ENCODE measurements at regions not wholly inside any gene's neighbourhood (a gene's known extent, or its start where the extent isn't known, plus 50 kb on each side); places are given as distances from the start of the nearest gene placed in this dataset.

GRCh38 chr9:28456861-28457260, 883.6 kb upstream of the C9orf72 start:
- Histone ChIP-seq H3K36me3 (ENCODE audit: control insufficient read depth, insufficient read depth, low read length) (no peaks in the 10 kb centered on the region), H3K9ac (ENCODE audit: extremely low read depth, low read length, poor library complexity, severe bottlenecking) (no peak overlapping the region), H3K27ac (ENCODE audit: low read depth, low read length) (no peak overlapping the region), H3K27me3 (ENCODE audit: control insufficient read depth, insufficient read depth, low read length, poor library complexity, severe bottlenecking) (no peaks in the 10 kb centered on the region), H3K4me1 (ENCODE audit: control insufficient read depth, insufficient read depth, low read length) (no peaks in the 10 kb centered on the region), H3K4me3 (ENCODE audit: low read length) (no peak overlapping the region), H3K9me3 (ENCODE audit: control insufficient read depth, low read length) (no peaks in the 10 kb centered on the region)
- Mint-ChIP-seq H3K4me1 (peaks cover 5% of the 10 kb centered on the region), H3K27ac (no peak overlapping the region), H3K36me3 (ENCODE audit: low read depth) (no peaks in the 10 kb centered on the region), H3K4me3 (no peak overlapping the region), H3K9me3 (no peaks in the 10 kb centered on the region), H3K27me3 (ENCODE audit: insufficient read depth) (no peaks in the 10 kb centered on the region)
- DNase-seq: no peak
- TF ChIP-seq CTCF (conservative IDR thresholded peaks at IDR 0.05): no peak

- Histone ChIP-seq H3K9ac (ENCODE audit: extremely low read depth, low read length, poor library complexity, severe bottlenecking) (no peak overlapping the region), H3K4me3 (ENCODE audit: low read length) (no peak overlapping the region), H3K27ac (ENCODE audit: low read depth, low read length) (no peak overlapping the region), H3K36me3 (ENCODE audit: control insufficient read depth, insufficient read depth, low read length) (no peaks in the 10 kb centered on the region), H3K9me3 (ENCODE audit: control insufficient read depth, low read length) (peaks cover 6% of the 10 kb centered on the region), H3K4me1 (ENCODE audit: control insufficient read depth, insufficient read depth, low read length) (no peaks in the 10 kb centered on the region), H3K27me3 (ENCODE audit: control insufficient read depth, insufficient read depth, low read length, poor library complexity, severe bottlenecking) (no peaks in the 10 kb centered on the region)
- Mint-ChIP-seq H3K4me1 (peaks cover 6% of the 10 kb centered on the region), H3K4me3 (no peak overlapping the region), H3K27me3 (ENCODE audit: insufficient read depth) (no peaks in the 10 kb centered on the region), H3K27ac (no peak overlapping the region), H3K36me3 (ENCODE audit: low read depth) (no peaks in the 10 kb centered on the region), H3K9me3 (peaks cover 15% of the 10 kb centered on the region)
- 91% methylated on average over 7 of the region's 8 CpGs; no CpG with 5 or more reads in 1 of the 2 experiments for WGBS, 2 experiments (ENCODE audit: insufficient coverage in 1 of 2, insufficient read length in 1 of 2)
- TF ChIP-seq CTCF (conservative IDR thresholded peaks at IDR 0.05): no peak
- no peak for DNase-seq
These were observed 891.4 kb upstream of the C9orf72 start for GRCh38 chr9:28464481-28465216.

- WGBS, 2 experiments (ENCODE audit: insufficient coverage in 1 of 2, insufficient read length in 1 of 2): 82% methylated on average over 2 of the region's 2 CpGs; no CpG with 5 or more reads in 1 of the 2 experiments
- no peak overlapping the region for H3K4me3 Mint-ChIP-seq
- Histone ChIP-seq H3K9ac (ENCODE audit: extremely low read depth, low read length, poor library complexity, severe bottlenecking) (no peak overlapping the region), H3K36me3 (ENCODE audit: control insufficient read depth, insufficient read depth, low read length) (no peaks in the 10 kb centered on the region), H3K4me3 (ENCODE audit: low read length) (no peak overlapping the region), H3K27me3 (ENCODE audit: control insufficient read depth, insufficient read depth, low read length, poor library complexity, severe bottlenecking) (no peaks in the 10 kb centered on the region), H3K9me3 (ENCODE audit: control insufficient read depth, low read length) (peaks cover 2% of the 10 kb centered on the region), H3K4me1 (ENCODE audit: control insufficient read depth, insufficient read depth, low read length) (no peaks in the 10 kb centered on the region), H3K27ac (ENCODE audit: low read depth, low read length) (no peak overlapping the region)
- no peaks in the 10 kb centered on the region for H3K36me3 Mint-ChIP-seq (ENCODE audit: low read depth)
- H3K27ac Mint-ChIP-seq: no peak overlapping the region
- DNase-seq: no peak
- peaks cover 4% of the 10 kb centered on the region for H3K4me1 Mint-ChIP-seq
- no peak for TF ChIP-seq CTCF (conservative IDR thresholded peaks at IDR 0.05)
- no peaks in the 10 kb centered on the region for H3K27me3 Mint-ChIP-seq (ENCODE audit: insufficient read depth)
- H3K9me3 Mint-ChIP-seq: peaks cover 3% of the 10 kb centered on the region
These were observed 898.0 kb upstream of the C9orf72 start for GRCh38 chr9:28471261-28471660.
